Neural progenitor cell (in vitro differentiated cells): ENCODE measurements at regions not wholly inside any gene's neighbourhood (a gene's known extent, or its start where the extent isn't known, plus 50 kb on each side); places are given as distances from the start of the nearest gene placed in this dataset.

ENCODE experiments used
- EZH2 ChIP-seq: fragments of 200-600 bp; sonication (generic); IDR thresholded peaks from 2 replicates; pipeline ENCODE4 v1.6.1; 2017; ENCODE audit warnings: antibody characterized with exemption, mild to moderate bottlenecking, moderate library complexity
- EZH2phosphoT487 ChIP-seq: fragments of 200-600 bp; sonication (generic); IDR thresholded peaks from 2 replicates; pipeline ENCODE4 v1.6.1; 2017; ENCODE audit warnings: antibody characterized with exemption
- TF ChIP-seq, protein P1 (sequence below): fragments of 200-600 bp; sonication (generic); IDR thresholded peaks from 2 replicates; pipeline ENCODE4 v1.5.1; 2017; ENCODE audit warnings: antibody characterized with exemption, mild to moderate bottlenecking

DNA sequence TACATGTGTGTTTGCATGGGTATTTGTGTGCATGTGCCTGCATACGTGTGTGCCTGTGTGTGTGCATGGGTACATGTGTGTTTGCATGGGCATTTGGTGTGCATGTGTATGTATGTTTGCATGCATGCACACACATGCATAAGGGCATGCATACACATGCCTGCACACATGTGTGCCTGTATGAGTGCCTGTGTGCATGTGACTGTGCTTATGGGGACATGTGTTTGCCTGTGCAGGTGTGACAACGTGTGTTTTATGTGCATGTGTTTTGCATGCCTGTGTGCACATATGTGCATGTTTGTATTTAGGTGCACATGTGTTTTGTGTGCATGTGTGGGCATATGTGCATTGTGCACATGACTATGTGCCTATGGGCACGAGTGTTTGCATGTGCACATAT is 165.7 kb downstream of the ERMARD start:
- TF ChIP-seq, protein P1, sequence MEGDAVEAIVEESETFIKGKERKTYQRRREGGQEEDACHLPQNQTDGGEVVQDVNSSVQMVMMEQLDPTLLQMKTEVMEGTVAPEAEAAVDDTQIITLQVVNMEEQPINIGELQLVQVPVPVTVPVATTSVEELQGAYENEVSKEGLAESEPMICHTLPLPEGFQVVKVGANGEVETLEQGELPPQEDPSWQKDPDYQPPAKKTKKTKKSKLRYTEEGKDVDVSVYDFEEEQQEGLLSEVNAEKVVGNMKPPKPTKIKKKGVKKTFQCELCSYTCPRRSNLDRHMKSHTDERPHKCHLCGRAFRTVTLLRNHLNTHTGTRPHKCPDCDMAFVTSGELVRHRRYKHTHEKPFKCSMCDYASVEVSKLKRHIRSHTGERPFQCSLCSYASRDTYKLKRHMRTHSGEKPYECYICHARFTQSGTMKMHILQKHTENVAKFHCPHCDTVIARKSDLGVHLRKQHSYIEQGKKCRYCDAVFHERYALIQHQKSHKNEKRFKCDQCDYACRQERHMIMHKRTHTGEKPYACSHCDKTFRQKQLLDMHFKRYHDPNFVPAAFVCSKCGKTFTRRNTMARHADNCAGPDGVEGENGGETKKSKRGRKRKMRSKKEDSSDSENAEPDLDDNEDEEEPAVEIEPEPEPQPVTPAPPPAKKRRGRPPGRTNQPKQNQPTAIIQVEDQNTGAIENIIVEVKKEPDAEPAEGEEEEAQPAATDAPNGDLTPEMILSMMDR, result no peak
- TF ChIP-seq EZH2 (no peak), EZH2phosphoT487 (no peak)
